Fibroblast of skin of scalp (primary cell): ENCODE measurements at regions not wholly inside any gene's neighbourhood (a gene's known extent, or its start where the extent isn't known, plus 50 kb on each side); places are given as distances from the start of the nearest gene placed in this dataset.
A peak's percentile ranks its signal among the peaks of the same experiment; 100 is the strongest.
"Not testable (repeated sequence)": the region's sequence is repeated elsewhere in the genome, so short reads cannot be mapped to it uniquely, and the experiment has no call there.

Source experiments
- DNase-seq: peaks from one replicate; pipeline ENCODE4 v3.0.0-alpha.2; 2013

- DNase-seq, result no peak
Measured at GRCh38 chr3:106275592-106275991, 406.8 kb upstream of the CBLB start.

GRCh38 chr3:106276151-106276550 is 407.3 kb upstream of the CBLB start:
- DNase-seq, result no peak

GRCh38 chr3:106276755-106277612 is 408.2 kb upstream of the CBLB start:
- DNase-seq, result no peak

GRCh38 chr3:106277731-106278130 is 408.9 kb upstream of the CBLB start:
- no peak for DNase-seq

- peak; percentile 33 for DNase-seq
Measured at GRCh38 chr3:106281221-106281620, 412.4 kb upstream of the CBLB start.

GRCh38 chr3:106282943-106283342 is 414.1 kb upstream of the CBLB start:
- DNase-seq, result no peak

- DNase-seq, result peak; percentile 4
Measured at GRCh38 chr3:106288781-106289180, 420.0 kb upstream of the CBLB start.

GRCh38 chr3:106290304-106290997 is 421.6 kb upstream of the CBLB start:
- no peak for DNase-seq

GRCh38 chr3:106293161-106293560 is 424.3 kb upstream of the CBLB start:
- no peak for DNase-seq

GRCh38 chr3:106294121-106294520 is 425.3 kb upstream of the CBLB start:
- no peak for DNase-seq

GRCh38 chr3:106296062-106296461 is 427.2 kb upstream of the CBLB start:
- no peak for DNase-seq

- DNase-seq, result peak; percentile 14
Measured at GRCh38 chr3:106299300-106300098, 430.7 kb upstream of the CBLB start.

GRCh38 chr3:106302451-106303221 is 433.8 kb upstream of the CBLB start:
- no peak for DNase-seq

- DNase-seq, result no peak
Measured at GRCh38 chr3:106303766-106304165, 435.0 kb upstream of the CBLB start.

GRCh38 chr3:106305127-106305526 is 436.3 kb upstream of the CBLB start:
- peak; percentile 16 for DNase-seq

GRCh38 chr3:106305882-106306435 is 437.1 kb upstream of the CBLB start:
- peak; percentile 51 for DNase-seq

- no peak for DNase-seq
Measured at GRCh38 chr3:106309274-106309673, 440.5 kb upstream of the CBLB start.

GRCh38 chr3:106309798-106310197 is 441.0 kb upstream of the CBLB start:
- not testable (repeated sequence) for DNase-seq

- DNase-seq, result no peak
Measured at GRCh38 chr3:106317141-106318055, 448.6 kb upstream of the CBLB start.

GRCh38 chr3:106321438-106321837 is 452.6 kb upstream of the CBLB start:
- not testable (repeated sequence) for DNase-seq

GRCh38 chr3:106323586-106323985 is 454.8 kb upstream of the CBLB start:
- DNase-seq, result no peak
